GM18519 (cell line): ENCODE measurements at regions not wholly inside any gene's neighbourhood (a gene's known extent, or its start where the extent isn't known, plus 50 kb on each side); places are given as distances from the start of the nearest gene placed in this dataset.
A peak's percentile ranks its signal among the peaks of the same experiment; 100 is the strongest.
"Not testable (repeated sequence)": the region's sequence is repeated elsewhere in the genome, so short reads cannot be mapped to it uniquely, and the experiment has no call there.

Experiments used
- ATAC-seq: cut with Tn5 transposase; IDR thresholded peaks from one replicate; pipeline ENCODE4 v1.9.1; 2021; ENCODE audit warnings: mild to moderate bottlenecking, moderate library complexity; ENCODE audit not compliant: unreplicated experiment, low FRiP score

DNA sequence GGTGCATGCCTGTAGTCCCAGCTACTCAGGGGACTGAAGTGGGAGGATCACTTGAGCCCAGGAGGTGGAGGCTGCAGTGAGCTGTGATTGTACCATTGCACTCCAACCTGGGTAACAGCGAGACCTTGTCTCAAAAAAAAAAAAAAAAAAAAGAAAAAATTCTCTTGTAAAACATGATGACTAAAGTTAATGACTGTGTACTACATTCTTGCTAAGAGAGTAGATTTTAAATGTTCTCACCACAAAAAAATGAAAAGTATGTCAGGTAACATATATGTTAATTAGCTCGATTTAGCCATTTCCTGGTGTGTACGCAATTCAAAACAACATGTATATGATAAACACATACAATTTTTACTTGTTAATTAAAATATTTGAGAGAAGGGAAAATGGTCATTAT, 480.7 kb upstream of the RGS6 start:
- ATAC-seq, result no peak

DNA sequence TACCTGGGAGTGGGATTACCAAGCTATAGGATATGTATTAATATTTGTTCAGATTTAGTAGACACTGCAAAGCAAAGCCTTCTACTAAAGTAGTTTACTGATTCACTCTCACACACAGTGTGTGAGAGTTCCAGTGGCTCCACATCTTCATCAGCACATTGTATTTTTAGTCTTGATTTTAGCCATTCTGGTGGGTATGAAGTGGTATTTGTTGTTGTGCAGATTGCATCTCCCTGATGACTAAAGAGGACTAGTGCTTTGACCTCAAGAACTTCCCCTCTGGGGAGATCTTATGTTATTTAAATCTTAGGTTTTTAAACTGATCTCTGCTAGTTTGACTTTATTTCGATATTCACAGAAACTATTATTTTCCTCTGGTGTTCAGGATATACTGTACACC, 479.7 kb upstream of the RGS6 start:
- no peak for ATAC-seq

DNA sequence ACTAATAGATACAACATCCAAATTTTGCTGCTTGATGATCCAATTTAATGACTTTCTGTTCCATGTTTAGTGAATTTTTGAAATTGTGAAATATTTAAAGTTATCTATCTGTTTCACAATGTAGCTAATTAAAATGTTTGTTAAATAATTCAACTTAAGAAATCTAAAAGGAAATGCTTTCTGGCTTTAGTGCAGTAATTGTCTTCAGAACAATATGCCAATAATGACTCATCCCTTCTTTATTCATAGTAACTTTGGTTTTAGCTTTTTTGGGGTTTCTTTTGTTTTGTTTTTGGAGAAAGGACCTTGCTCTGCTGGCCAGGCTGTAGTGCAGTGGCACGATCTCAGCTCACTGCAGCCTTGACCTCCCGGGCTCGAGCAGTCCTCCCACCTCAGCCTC, 479.2 kb upstream of the RGS6 start:
- ATAC-seq, result no peak

DNA sequence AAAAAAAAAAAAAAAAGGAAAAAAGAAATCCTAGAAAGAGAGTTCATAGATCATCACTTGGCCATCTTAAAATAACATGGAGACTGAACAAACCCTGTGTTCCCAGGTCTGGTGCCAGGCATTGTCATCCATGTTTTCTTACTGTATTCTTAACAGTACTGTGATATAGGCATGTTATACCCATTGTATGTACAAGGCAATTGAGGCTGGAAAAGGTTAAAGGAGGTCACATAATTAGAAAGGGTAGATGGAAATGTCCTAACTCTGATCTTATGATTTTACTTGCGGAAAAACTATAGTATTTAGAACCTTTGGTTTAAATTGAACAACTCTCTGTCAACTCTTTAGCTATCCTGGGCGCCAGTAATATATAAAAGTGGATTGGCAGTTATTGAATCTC, 478.2 kb upstream of the RGS6 start:
- ATAC-seq, result no peak

GRCh38 chr14:71454513-71455332, 477.5 kb upstream of the RGS6 start:
- ATAC-seq, result no peak

DNA sequence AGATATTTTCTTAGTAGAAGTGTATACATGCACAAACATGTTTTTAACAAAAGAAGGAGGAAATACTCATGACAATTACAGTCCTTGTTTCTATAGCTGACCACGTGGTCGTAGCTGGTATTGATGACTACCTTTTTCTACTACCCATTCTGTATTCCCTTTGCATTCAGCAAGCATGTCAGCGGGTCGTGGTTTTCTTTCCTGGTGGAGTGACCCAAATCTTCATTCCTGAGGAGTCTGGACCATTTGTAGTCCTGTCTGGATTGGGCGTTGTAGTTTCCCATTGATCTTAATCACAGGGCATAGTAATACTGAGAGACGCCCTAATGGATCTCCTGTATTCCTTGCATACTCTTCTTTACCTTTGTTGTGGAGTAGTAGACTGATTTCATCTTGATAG, 472.1 kb upstream of the RGS6 start:
- no peak for ATAC-seq

DNA sequence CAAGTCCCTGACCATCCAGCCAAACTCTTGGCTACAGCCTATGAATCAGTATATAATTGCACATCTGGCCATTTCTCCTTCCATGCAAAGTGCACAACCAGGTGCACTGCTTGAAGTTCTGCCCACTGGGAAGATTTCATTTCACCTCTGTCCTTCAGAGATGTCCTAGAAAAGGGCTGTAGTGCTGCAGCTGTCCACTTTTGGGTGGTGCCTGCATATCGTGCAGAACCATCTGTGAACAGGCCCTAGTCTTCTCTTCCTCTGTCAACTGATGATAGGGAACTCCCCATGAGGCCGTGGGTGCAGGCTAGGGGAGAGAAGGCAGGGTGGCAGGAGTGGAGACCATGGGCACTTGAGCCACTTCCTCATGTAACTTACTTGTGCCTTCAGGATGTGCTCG, 470.6 kb upstream of the RGS6 start:
- ATAC-seq, result not testable (repeated sequence)

GRCh38 chr14:71463807-71464206, 468.4 kb upstream of the RGS6 start:
- no peak for ATAC-seq

- ATAC-seq, result no peak
Observed at GRCh38 chr14:71464840-71465239, 467.4 kb upstream of the RGS6 start.

GRCh38 chr14:71465316-71465715, 466.9 kb upstream of the RGS6 start:
- ATAC-seq, result no peak

GRCh38 chr14:71466251-71466650, 466.0 kb upstream of the RGS6 start:
- ATAC-seq, result no peak

DNA sequence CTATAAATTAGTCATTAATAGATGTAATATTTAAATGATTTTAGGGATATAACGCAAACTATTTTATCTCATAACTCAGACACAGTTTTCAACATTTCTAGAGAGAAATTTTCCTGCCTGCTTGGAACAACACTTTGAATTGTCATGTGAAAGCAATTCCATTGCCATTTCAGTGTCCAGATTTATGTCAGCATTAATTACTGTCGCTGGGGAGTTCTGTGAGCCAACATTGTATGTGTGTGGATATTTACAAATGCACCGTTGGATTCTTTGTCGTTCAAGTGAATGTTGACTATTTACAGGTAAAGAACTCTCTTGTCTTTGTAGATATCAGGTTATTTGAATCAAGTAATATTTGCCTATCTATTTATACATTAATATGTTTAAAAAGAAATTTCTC, 465.3 kb upstream of the RGS6 start:
- no peak for ATAC-seq

GRCh38 chr14:71467361-71467811, 464.8 kb upstream of the RGS6 start:
- no peak for ATAC-seq

- no peak for ATAC-seq
Observed at GRCh38 chr14:71468701-71469100, 463.5 kb upstream of the RGS6 start.

DNA sequence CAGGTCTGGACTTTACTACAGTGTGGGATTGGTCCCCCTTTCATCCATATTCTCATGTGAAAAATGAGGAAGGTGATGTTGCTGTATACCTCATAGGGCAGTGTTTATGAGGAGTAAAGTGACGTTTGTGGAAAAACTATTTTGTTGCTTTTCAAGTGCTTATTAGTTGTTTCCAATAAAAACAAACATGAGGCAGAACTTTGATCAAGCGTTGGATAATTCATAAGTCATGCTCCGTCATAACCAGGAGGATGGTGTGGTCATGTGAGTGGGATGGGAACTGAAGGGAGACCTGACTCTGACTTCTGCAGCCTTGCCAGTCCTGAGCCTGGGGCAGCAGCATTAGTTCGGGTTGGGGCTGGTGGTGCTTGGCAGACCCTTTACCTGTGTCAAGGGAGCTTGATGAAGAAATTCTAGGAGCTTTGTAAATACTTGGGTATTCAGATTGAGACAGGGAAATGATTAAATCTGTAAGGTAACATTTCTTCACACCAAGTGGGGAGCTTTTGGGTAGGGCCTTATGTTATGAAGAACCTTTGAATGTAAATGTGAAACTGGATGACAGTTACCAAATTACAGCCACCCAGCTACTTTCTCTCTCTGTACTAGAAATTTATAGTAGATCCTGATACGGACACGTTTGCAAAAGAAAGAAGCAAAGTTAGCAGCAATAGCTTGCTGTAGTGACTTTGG, 462.4 kb upstream of the RGS6 start:
- no peak for ATAC-seq

- ATAC-seq, result no peak
Observed at GRCh38 chr14:71471634-71472355, 460.4 kb upstream of the RGS6 start.

- ATAC-seq, result peak; percentile 54
Observed at GRCh38 chr14:71472356-71473340, 459.6 kb upstream of the RGS6 start.

DNA sequence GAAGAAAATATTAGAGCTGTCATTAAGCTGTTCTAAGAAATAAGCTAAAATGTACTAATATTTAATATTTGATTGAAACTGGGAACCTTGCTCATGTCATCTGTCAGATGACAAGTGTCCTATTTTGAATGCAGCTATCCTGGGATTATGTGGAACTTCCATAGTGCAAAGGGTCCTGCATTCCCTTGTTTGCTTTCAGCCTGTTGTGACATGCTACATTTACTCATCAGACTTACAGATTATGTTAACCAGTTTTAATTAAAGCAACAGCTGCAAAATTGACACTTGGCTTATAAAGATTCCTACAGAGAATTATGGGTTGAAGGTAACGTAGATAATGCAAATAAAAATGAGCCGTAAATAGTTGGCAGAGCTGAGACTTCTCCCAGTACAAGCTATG, 458.4 kb upstream of the RGS6 start:
- ATAC-seq, result no peak

- no peak for ATAC-seq
Observed at GRCh38 chr14:71474301-71475265, 457.6 kb upstream of the RGS6 start.
